ENCODE measurements at regions not wholly inside any gene's neighbourhood (a gene's known extent, or its start where the extent isn't known, plus 50 kb on each side); places are given as distances from the start of the nearest gene placed in this dataset.

DNA sequence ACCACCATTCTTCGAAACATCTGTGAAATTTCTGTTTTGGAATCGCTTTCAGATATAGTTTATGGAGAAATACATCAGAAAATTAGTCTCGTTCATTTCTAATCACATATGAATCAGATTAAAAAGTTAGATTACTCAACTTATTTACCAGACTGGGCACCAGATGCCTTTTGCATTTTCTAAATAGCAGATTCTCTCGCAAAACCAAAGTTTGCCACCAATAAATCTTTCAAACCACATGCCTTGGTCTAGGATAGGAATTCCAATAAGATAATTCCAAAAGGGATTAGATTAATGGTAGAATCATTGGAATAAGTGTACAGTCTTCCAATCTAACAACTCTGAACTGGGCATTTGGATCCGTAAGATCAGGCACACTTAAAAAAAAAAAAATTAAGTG is 160.4 kb upstream of the TAB2 start:
- H3K27me3 Mint-ChIP-seq (ENCODE audit: insufficient read depth, low read depth, poor library complexity) = peaks cover 4% of the 10 kb centered on the region
- Histone ChIP-seq H3K27me3 (ENCODE audit: insufficient read depth) (no peaks in the 10 kb centered on the region), H3K79me2 (replicated peaks; ENCODE audit: insufficient read depth) (no peaks in the 10 kb centered on the region), H2AFZ (no peak overlapping the region), H3K4me3 (no peak overlapping the region), H4K20me1 (replicated peaks; ENCODE audit: insufficient read depth) (no peaks in the 10 kb centered on the region), H3F3A (replicated peaks; ENCODE audit: low read depth) (no peaks in the 10 kb centered on the region), H3K9me2 (ENCODE audit: insufficient read depth) (peaks cover 8% of the 10 kb centered on the region; the same call in 1 of the 2 replicates), H3K27ac (ENCODE audit: low read depth) (no peak overlapping the region; the same call in 1 of the 2 replicates), H3K4me1 (ENCODE audit: insufficient read depth) (peaks cover 16% of the 10 kb centered on the region), H3K36me3 (ENCODE audit: insufficient read depth) (no peaks in the 10 kb centered on the region), H3K4me2 (no peak overlapping the region)
- TF ChIP-seq EZH2phosphoT487 (IDR thresholded peaks at IDR 0.05; ENCODE audit: unreplicated experiment) (no peak), CTCF (conservative IDR thresholded peaks at IDR 0.05; ENCODE audit: low read depth in 2 of 2) (no peak), NANOG (IDR thresholded peaks at IDR 0.05; ENCODE audit: borderline replicate concordance) (no peak), ZNF331 (CRISPR knock-in tag; IDR thresholded peaks at IDR 0.05; ENCODE audit: low read depth) (no peak), STAT1 (IDR thresholded peaks at IDR 0.05; ENCODE audit: unreplicated experiment) (no peak), EZH2 (IDR thresholded peaks at IDR 0.05; ENCODE audit: low read depth, unreplicated experiment) (no peak), ZNF114 (CRISPR knock-in tag; IDR thresholded peaks at IDR 0.05) (no peak), JUNB (IDR thresholded peaks at IDR 0.05; ENCODE audit: unreplicated experiment) (no peak)
- TF ChIP-seq, protein P1, sequence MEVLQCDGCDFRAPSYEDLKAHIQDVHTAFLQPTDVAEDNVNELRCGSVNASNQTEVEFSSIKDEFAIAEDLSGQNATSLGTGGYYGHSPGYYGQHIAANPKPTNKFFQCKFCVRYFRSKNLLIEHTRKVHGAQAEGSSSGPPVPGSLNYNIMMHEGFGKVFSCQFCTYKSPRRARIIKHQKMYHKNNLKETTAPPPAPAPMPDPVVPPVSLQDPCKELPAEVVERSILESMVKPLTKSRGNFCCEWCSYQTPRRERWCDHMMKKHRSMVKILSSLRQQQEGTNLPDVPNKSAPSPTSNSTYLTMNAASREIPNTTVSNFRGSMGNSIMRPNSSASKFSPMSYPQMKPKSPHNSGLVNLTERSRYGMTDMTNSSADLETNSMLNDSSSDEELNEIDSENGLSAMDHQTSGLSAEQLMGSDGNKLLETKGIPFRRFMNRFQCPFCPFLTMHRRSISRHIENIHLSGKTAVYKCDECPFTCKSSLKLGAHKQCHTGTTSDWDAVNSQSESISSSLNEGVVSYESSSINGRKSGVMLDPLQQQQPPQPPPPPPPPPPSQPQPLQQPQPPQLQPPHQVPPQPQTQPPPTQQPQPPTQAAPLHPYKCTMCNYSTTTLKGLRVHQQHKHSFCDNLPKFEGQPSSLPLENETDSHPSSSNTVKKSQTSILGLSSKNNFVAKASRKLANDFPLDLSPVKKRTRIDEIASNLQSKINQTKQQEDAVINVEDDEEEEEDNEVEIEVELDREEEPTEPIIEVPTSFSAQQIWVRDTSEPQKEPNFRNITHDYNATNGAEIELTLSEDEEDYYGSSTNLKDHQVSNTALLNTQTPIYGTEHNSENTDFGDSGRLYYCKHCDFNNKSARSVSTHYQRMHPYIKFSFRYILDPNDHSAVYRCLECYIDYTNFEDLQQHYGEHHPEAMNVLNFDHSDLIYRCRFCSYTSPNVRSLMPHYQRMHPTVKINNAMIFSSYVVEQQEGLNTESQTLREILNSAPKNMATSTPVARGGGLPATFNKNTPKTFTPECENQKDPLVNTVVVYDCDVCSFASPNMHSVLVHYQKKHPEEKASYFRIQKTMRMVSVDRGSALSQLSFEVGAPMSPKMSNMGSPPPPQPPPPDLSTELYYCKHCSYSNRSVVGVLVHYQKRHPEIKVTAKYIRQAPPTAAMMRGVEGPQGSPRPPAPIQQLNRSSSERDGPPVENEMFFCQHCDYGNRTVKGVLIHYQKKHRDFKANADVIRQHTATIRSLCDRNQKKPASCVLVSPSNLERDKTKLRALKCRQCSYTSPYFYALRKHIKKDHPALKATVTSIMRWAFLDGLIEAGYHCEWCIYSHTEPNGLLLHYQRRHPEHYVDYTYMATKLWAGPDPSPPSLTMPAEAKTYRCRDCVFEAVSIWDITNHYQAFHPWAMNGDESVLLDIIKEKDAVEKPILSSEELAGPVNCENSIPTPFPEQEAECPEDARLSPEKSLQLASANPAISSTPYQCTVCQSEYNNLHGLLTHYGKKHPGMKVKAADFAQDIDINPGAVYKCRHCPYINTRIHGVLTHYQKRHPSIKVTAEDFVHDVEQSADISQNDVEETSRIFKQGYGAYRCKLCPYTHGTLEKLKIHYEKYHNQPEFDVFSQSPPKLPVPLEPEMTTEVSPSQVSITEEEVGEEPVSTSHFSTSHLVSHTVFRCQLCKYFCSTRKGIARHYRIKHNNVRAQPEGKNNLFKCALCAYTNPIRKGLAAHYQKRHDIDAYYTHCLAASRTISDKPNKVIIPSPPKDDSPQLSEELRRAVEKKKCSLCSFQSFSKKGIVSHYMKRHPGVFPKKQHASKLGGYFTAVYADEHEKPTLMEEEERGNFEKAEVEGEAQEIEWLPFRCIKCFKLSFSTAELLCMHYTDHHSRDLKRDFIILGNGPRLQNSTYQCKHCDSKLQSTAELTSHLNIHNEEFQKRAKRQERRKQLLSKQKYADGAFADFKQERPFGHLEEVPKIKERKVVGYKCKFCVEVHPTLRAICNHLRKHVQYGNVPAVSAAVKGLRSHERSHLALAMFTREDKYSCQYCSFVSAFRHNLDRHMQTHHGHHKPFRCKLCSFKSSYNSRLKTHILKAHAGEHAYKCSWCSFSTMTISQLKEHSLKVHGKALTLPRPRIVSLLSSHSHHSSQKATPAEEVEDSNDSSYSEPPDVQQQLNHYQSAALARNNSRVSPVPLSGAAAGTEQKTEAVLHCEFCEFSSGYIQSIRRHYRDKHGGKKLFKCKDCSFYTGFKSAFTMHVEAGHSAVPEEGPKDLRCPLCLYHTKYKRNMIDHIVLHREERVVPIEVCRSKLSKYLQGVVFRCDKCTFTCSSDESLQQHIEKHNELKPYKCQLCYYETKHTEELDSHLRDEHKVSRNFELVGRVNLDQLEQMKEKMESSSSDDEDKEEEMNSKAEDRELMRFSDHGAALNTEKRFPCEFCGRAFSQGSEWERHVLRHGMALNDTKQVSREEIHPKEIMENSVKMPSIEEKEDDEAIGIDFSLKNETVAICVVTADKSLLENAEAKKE (CRISPR knock-in tag; IDR thresholded peaks at IDR 0.05) = no peak
- TF ChIP-seq, protein P2, sequence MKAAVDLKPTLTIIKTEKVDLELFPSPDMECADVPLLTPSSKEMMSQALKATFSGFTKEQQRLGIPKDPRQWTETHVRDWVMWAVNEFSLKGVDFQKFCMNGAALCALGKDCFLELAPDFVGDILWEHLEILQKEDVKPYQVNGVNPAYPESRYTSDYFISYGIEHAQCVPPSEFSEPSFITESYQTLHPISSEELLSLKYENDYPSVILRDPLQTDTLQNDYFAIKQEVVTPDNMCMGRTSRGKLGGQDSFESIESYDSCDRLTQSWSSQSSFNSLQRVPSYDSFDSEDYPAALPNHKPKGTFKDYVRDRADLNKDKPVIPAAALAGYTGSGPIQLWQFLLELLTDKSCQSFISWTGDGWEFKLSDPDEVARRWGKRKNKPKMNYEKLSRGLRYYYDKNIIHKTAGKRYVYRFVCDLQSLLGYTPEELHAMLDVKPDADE (IDR thresholded peaks at IDR 0.05) = no peak
- DNase-seq (ENCODE audit: low spot score) (no peak), ATAC-seq (no peak)
- peaks cover 2% of the 10 kb centered on the region; the same call in 1 of the 3 replicates for H3K9me3 Mint-ChIP-seq
- peaks cover 14% of the 10 kb centered on the region for H3K4me1 Mint-ChIP-seq
- H3K27ac Mint-ChIP-seq = no peak overlapping the region
- H3K36me3 Mint-ChIP-seq (ENCODE audit: low read depth) = no peaks in the 10 kb centered on the region
- no peak overlapping the region for H3K4me3 Mint-ChIP-seq
